NCI-H460 (cell line): ENCODE measurements at regions not wholly inside any gene's neighbourhood (a gene's known extent, or its start where the extent isn't known, plus 50 kb on each side); places are given as distances from the start of the nearest gene placed in this dataset.
"Not testable (repeated sequence)": the region's sequence is repeated elsewhere in the genome, so short reads cannot be mapped to it uniquely, and the experiment has no call there.

Source experiments
- DNase-seq: peaks from one replicate; pipeline ENCODE4 v3.0.0-alpha.2; 2016; ENCODE audit warnings: low read depth; ENCODE audit errors: extremely low read depth

GRCh38 chr3:87621667-87622066 lies 345.3 kb upstream of the POU1F1 start:
- DNase-seq, result no peak

DNA sequence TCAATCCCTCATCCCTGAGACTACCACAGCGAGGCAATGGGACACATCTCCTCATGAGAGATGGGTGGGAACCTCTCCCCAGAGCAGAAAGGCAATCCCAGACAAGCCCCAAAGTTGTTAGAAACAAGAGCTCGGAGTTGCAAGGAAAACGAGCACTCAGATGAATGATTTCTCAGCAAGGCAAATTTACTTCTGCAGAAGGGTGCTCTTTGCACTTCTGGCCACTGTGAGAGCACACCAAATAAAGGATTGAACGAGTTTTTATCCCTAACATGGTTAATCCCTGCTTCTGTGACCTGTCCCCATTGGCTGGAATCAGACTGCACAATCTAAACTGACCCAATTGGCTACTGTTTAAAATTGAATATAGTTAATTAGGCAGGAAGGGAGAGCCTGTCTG lies 339.1 kb upstream of the POU1F1 start:
- DNase-seq, result no peak

DNA sequence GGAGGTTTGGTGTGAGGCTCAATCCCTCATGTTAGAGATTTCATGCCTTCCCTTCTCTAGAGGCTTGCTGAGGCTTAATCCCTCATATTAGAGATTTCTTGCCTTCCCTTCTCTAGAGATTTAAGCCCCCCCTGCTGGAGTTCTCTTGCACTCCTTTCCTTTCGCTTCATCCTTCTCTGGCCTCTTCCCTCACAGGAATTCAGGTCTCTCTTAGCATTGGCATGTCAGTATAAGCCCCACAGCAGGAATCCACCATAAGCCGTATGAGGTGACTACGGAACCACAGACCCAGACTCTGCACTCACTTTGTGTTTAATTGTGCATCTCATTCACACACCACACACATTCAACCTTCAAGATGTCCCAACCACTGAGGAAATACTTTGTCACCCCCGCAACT lies 338.6 kb upstream of the POU1F1 start:
- no peak for DNase-seq

GRCh38 chr3:87607234-87607633 lies 330.9 kb upstream of the POU1F1 start:
- no peak for DNase-seq

- no peak for DNase-seq
These were observed 319.4 kb upstream of the POU1F1 start for GRCh38 chr3:87595798-87596197.

- DNase-seq, result no peak
These were observed 304.9 kb upstream of the POU1F1 start for GRCh38 chr3:87581240-87581639.

DNA sequence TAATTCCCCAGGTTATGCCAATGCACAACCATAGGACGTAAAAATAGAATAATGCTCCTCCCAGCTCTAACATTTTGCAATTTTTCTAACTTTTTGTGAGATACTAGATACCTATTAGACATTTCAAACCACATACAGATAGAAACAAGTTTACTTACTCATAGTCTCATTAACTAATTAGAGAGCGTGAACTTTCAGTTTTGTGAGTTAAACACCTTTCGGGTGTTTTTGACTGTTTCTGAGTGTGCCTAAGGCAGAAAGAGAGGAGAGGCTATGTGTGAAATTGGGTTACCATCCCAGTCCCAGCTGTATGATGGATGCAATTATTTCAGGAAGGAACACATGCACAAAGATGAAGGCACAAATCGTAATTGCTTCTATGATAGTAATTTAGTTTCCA lies 300.4 kb upstream of the POU1F1 start:
- no peak for DNase-seq

DNA sequence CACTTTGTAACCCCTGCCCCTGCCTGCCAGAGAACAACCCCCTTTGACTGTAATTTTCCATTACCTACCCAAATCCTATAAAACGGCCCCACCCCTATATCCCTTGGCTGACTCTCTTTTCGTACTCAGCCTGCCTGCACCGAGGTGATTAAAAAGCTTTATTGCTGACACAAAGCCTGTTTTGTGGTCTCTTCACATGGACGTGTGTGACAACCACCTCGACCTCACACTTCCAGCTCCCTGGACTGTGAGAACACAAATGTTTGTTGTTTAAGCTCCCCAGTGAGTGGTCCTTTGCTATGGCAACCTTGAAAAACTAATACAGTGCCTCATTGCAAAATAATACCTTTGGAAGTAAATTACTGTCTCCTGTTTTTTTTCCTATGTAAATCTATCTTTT lies 299.2 kb upstream of the POU1F1 start:
- no peak for DNase-seq

- no peak for DNase-seq
These were observed 291.9 kb upstream of the POU1F1 start for GRCh38 chr3:87568331-87568730.

- DNase-seq, result no peak
These were observed 288.1 kb upstream of the POU1F1 start for GRCh38 chr3:87564438-87564837.

DNA sequence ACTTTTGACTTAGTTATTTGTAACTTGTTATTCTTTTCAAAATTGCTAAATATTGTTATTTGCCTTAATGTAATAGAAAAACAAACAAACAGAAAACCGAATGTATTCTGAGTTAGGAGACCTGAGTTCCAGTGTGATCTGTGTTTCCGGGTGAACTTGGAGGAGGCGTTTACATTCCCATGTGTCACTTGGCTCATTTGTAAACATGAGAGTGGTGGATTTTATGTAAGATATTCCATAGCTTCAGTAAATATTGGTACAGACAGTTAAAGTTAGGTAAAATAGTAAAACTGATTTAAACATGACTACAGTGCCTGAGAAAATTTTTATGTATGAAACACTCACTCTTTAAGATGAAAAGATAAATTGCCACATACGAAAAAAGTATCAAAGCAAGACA lies 287.3 kb upstream of the POU1F1 start:
- DNase-seq, result no peak

- no peak for DNase-seq
These were observed 282.1 kb upstream of the POU1F1 start for GRCh38 chr3:87558492-87558891.

DNA sequence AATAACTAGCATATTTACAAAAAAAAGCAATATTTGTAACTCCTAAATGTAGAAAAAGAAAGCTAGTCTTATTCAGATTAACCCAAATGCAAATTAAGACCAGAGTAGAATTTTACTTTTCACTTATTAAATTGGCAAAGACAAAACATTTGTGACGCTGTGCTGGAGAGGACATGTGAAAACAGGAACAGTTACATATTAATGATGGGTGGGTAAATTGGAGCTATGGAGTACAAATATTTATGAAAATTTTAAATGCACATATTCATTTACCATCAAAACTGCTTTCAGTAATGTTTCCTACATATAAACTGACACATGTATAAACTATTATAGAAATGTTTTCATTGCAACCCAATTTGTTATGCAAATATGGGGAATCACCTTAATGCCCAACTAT lies 278.9 kb upstream of the POU1F1 start:
- DNase-seq, result no peak

DNA sequence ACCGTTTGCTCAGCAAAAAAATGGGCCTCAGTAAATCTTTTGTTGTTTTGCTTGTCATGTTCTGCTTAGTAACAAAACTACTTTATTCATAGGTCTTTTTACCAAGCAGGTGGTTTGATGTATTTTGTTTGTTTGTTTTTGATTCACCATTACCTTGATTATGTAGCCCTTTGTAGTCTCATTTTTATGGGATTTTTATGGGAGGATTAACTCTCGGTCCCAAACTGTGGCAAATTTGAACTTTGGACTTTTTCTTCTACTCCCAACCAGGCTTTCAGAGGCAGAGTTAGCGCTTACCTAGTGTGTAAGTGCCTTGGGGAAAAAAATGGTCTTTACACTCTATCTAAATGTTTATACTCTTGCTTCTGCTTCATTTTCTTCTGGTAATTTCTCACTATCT lies 276.7 kb upstream of the POU1F1 start:
- no peak for DNase-seq

DNA sequence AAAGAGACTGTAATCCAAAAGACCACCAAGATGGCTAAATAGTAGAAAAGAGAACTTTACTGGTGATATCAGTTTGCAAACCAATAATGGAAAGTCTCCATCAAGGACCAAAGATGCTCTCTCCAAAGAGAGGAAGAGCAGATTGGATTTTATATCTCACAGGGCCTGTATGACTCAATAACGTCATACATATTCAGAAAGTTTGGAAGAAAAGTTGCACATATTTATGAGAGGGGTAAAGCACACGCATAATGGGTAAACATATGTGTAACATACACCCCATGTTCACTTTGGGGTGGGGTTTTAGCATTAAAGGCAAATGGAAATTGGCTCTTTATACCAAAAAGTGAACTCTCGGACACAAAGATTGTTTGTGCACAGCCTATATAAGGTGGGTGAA lies 274.5 kb upstream of the POU1F1 start:
- DNase-seq, result no peak

- DNase-seq, result no peak
These were observed 272.8 kb upstream of the POU1F1 start for GRCh38 chr3:87549208-87549607.

- DNase-seq, result no peak
These were observed 271.9 kb upstream of the POU1F1 start for GRCh38 chr3:87548271-87548670.

DNA sequence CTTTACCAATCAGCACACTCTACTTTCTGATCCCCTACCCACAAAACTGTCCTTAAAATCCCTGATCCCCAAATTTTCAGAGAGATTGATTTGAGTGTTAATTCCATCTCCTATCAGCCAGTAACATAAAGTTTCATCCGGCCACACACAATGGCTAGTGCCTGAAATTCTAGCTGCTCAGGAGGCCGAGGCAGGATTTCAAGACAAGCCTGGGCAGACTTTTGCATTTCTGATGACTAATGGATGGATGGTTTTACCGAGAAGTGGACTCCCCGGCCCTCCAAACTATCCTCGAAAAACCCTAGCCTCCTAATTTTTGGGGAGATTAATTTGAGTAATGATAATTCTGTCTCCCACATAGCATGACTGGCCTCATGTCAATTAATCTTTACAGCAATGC lies 269.8 kb upstream of the POU1F1 start:
- no peak for DNase-seq

DNA sequence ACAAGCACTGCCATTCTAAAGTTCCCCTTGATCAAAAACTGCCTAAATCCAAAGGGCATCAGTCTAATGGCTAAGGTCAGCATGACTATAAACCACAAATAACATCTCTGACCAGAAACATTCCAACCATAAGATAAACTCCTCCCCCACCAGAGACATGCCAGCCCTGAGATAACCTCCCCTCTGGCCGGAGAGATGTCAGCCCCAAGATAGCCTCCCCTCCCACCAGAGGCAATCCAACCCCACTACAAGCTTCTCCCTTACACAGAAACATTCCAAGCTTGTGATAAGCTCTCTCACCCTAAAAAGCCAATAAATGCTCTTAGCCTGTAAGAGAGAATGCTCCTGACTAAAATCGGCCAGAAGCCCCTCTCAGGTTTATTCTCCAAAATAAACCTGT lies 267.0 kb upstream of the POU1F1 start:
- DNase-seq, result not testable (repeated sequence)

GRCh38 chr3:87541723-87542122 lies 265.3 kb upstream of the POU1F1 start:
- no peak for DNase-seq

DNA sequence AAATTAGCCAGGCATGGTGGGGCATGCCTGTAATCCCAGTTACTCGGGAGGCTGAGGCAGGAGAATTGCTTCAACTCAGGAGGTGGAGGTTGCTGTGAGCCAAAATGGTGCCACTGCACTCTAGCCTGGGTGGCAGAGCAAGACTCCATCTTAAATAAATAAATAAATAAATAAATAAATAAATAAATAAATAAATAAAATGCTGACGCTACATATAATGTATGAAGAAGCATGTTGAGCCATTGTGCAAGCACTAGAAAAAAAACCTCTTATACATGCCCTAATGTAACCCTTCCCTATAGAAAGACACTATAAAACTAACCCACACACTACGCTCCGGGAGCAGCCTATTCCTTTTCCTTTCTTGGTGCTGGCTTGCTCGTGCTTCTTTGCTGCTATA lies 262.3 kb upstream of the POU1F1 start:
- not testable (repeated sequence) for DNase-seq

- no peak for DNase-seq
These were observed 233.0 kb upstream of the POU1F1 start for GRCh38 chr3:87509401-87509800.

DNA sequence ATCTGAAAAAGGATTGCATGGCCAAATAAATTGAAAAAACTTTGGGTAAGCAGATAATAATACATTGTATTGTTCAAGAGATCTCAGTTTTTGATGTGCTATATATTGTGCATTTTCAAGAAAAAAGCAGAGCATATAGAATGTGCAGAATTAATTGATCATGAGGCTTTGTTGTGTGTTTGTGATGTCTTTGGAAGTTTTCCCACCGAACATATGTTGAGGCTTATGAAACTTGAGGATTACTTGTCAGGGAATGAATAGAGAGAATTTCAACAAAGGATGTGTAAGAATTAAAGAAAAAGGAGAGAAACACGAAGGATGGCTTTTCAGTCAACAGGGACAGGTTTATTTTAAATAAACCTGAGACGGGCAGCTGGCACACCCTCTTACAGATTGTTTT lies 232.5 kb upstream of the POU1F1 start:
- no peak for DNase-seq

DNA sequence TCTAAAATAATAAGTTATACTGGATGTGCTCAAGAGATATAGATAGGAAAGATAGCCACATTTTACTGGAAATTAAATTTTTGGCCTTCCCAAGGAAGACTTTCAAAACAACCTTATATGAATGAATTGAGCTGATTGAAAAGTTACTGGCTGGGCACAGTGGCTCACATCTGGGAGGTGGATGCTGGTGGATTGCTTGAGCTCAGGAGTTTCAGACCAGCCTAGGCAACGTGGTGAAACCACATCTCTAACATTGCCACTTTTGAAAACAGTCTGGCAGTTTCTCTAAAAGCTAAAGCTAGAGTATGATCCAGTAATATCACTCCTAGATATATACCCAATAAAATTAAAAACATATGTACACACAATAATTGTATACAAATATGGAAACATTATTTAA lies 231.4 kb upstream of the POU1F1 start:
- no peak for DNase-seq
